Ovary (tissue), 7 donors: ENCODE measurements at regions not wholly inside any gene's neighbourhood (a gene's known extent, or its start where the extent isn't known, plus 50 kb on each side); places are given as distances from the start of the nearest gene placed in this dataset.
"Not testable (repeated sequence)": the region's sequence is repeated elsewhere in the genome, so short reads cannot be mapped to it uniquely, and the experiment has no call there.

Experiments used
- DNase-seq, 5 donors: peaks; one replicate each; pipeline ENCODE4 v3.0.0-alpha.2; 2019 to 2020
- H3K27ac ChIP-seq, 2 donors: fragments of 200-600 bp; one replicate each; pipeline versions ENCODE4 v1.5.1 to v1.8.0; 2019 to 2022
- H3K27me3 ChIP-seq: fragments of 200-600 bp; one replicate; pipeline ENCODE4 v1.8.0; 2022
- H3K36me3 ChIP-seq: fragments of 200-600 bp; sonication (generic); one replicate; pipeline ENCODE4 v1.5.1; 2019
- H3K4me1 ChIP-seq: one replicate; pipeline ENCODE4 v1.8.1; 2013; ENCODE audit warnings: mild to moderate bottlenecking, moderate library complexity; ENCODE audit not compliant: insufficient read depth
- H3K4me3 ChIP-seq: fragments of 200-600 bp; sonication (generic); one replicate; pipeline ENCODE4 v1.5.1; 2017
- H3K9me3 ChIP-seq, 2 donors: fragments of 200-600 bp in 1 of 2; sonication (generic) in 1 of 2; one replicate each; pipeline versions ENCODE4 v1.5.1 to v1.8.1; 2013 to 2019; ENCODE audit warnings: mild to moderate bottlenecking in 1 of 2, moderate library complexity in 1 of 2
- EP300 ChIP-seq: sonication (generic); formaldehyde crosslinking; IDR thresholded peaks from one replicate; pipeline ENCODE4 v1.6.1; 2017; ENCODE audit warnings: antibody characterized with exemption
- POLR2A ChIP-seq: fragments of 450-650 bp; IDR thresholded peaks from one replicate; pipeline ENCODE4 v1.6.1; 2017; ENCODE audit warnings: antibody characterized with exemption, mild to moderate bottlenecking, moderate library complexity
- WGBS, 3 donors: extraction: QIAGEN DNeasy Blood & Tissue Kit in 1 of 3; methylation state at CpG; one replicate each; pipeline versions ENCODE4 v1.1.5 to v1.1.7; 2013 to 2017; 5-methylcytosine and 5-hydroxymethylcytosine counted together
- intact Hi-C, 4 donors: fragments of 100-400 bp; cut with DNase I; formaldehyde crosslinking; loops; one replicate each; pipeline versions ENCODE4 v1.11.0 to v1.15.1; 2022 to 2023
- TF ChIP-seq, protein P1 (sequence below), 3 donors: fragments of 450-650 bp in 2 of 3; fragments of 200-600 bp in 1 of 3; IDR thresholded peaks; one replicate each; pipeline versions ENCODE4 v1.5.1 to v1.8.0; 2016 to 2022; ENCODE audit warnings: antibody characterized with exemption in 3 of 3, mild to moderate bottlenecking in 1 of 3
- donor health status: DM: no; HTN: no; CAD: no; lungs with moderate emphysema.
- donor health status: DM: no; HTN: no; CAD: no.
- donor health status: Bipolar disorder and iron deficiency.
- donor health status: DM: no; HTN: no; CAD: no.
- donor health status: DM: yes; HTN: yes; CAD: no.

GRCh38 chr1:125087691-125088090, 3902.9 kb downstream of the SRGAP2C start:
- 32 to 45% (median 44%) methylated on average over 38 to 41 of the region's 41 CpGs for WGBS, 3 donors
- Histone ChIP-seq H3K27me3 (no peaks in the 10 kb centered on the region), H3K4me1 (no peaks in the 10 kb centered on the region), H3K9me3 (peaks cover 0 to 3% of the 10 kb centered on the region in 2 donors), H3K27ac (no peak overlapping the region), H3K4me3 (no peak overlapping the region), H3K36me3 (no peaks in the 10 kb centered on the region)
- intact Hi-C loops, result no loop called here
- TF ChIP-seq, protein P1, sequence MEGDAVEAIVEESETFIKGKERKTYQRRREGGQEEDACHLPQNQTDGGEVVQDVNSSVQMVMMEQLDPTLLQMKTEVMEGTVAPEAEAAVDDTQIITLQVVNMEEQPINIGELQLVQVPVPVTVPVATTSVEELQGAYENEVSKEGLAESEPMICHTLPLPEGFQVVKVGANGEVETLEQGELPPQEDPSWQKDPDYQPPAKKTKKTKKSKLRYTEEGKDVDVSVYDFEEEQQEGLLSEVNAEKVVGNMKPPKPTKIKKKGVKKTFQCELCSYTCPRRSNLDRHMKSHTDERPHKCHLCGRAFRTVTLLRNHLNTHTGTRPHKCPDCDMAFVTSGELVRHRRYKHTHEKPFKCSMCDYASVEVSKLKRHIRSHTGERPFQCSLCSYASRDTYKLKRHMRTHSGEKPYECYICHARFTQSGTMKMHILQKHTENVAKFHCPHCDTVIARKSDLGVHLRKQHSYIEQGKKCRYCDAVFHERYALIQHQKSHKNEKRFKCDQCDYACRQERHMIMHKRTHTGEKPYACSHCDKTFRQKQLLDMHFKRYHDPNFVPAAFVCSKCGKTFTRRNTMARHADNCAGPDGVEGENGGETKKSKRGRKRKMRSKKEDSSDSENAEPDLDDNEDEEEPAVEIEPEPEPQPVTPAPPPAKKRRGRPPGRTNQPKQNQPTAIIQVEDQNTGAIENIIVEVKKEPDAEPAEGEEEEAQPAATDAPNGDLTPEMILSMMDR (IDR thresholded peaks at IDR 0.05), result no peak
- TF ChIP-seq POLR2A (no peak), EP300 (no peak)
- DNase-seq, result peak in 1 of 5 donors; percentile 4

DNA sequence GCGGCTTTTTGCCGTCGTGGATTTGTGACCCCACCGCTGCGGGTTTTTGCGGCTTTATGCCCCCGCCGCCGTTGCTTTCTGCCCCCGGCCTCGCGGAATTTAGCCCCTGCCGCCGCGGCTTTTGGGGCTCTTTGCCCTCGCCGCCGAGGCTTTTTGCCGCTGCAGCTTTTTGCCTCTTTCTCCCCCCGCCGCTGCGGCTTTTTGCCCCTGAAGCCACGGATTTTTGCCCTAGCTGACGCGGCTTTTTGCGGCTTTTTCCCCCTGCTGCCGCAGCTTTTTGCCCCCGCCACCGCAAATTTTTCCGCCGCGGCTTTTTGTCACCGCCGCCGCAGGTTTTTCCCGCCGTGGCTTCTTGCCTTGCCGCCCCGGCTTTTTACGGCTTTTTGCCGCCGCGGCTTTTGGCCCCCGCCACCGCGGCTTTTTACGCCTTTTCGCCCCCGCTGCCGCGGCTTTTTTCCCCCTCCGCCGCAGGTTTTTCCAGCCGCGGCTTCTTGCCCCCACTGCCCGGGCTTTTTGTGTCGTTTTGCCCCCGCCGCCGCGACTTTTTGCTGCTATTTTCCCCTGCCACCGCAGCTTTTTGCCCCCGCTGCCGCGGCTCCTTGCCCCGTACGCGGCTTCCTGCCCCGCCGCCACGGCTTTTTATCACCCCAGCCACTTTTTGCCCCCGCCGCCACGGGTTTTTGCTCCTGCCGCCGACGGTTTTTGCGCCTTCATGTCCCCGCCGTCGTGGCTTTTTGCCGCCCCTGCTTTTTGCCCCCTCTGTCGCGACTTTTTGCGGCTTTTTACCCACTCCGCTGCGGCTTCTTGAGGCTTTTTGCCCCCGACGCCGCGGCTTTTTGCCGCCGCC, 3933.6 kb downstream of the SRGAP2C start:
- TF ChIP-seq, protein P1 (IDR thresholded peaks at IDR 0.05), result no peak
- no peak for TF ChIP-seq POLR2A
- no peak for TF ChIP-seq EP300
- H3K9me3 ChIP-seq, result no peaks in the 10 kb centered on the region
- 55 to 63% (median 63%) methylated on average over 91 to 93 of the region's 93 CpGs for WGBS, 3 donors
- H3K4me3 ChIP-seq, result no peak overlapping the region
- H3K36me3 ChIP-seq, result no peaks in the 10 kb centered on the region
- no peaks in the 10 kb centered on the region for H3K27me3 ChIP-seq
- peak in 1 of 5 donors; percentile 21 for DNase-seq
- no peak overlapping the region for H3K27ac ChIP-seq
- intact Hi-C loops, result no loop called here
- H3K4me1 ChIP-seq, result no peaks in the 10 kb centered on the region

- WGBS, 3 donors, result 62 to 70% (median 62%) methylated on average over 50 to 53 of the region's 53 CpGs
- H3K9me3 ChIP-seq, result no peaks in the 10 kb centered on the region
- DNase-seq, result peak in 1 of 5 donors; percentile 13
- H3K4me1 ChIP-seq, result no peaks in the 10 kb centered on the region
- no peaks in the 10 kb centered on the region for H3K27me3 ChIP-seq
- no peak for TF ChIP-seq POLR2A
- TF ChIP-seq, protein P1 (IDR thresholded peaks at IDR 0.05), result no peak
- TF ChIP-seq EP300, result no peak
- no peak overlapping the region for H3K4me3 ChIP-seq
- H3K36me3 ChIP-seq, result no peaks in the 10 kb centered on the region
- intact Hi-C loops, result no loop called here
- H3K27ac ChIP-seq, result no peak overlapping the region
Measured at GRCh38 chr1:125119024-125119441, 3934.3 kb downstream of the SRGAP2C start.

GRCh38 chr1:125119566-125120205, 3934.9 kb downstream of the SRGAP2C start:
- intact Hi-C loops, H3K36me3 ChIP-seq, H3K27ac ChIP-seq, H3K4me1 ChIP-seq, H3K4me3 ChIP-seq, H3K9me3 ChIP-seq, H3K27me3 ChIP-seq: not testable (repeated sequence)
- DNase-seq, result peak in 1 of 5 donors; percentile 6
- 75 to 77% (median 76%) methylated on average over 30 of the region's 30 CpGs for WGBS, 3 donors

DNA sequence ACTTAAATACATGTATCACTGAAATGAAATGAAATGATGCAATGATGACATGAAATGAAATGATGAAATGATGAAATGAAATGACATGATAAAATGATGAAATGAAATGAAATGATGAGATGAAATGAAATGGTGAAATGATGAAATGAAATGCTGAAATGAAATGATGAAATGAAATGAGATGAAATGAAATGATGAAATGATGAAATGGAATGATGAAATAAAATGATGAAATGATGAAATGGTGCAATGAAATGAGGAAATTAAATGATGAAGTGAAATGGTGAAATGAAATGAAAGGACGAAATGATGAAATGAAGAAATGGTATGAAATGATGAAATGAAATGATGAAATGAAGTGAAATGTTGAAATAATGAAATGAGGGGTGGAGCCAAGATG, 3937.8 kb downstream of the SRGAP2C start:
- intact Hi-C loops, H3K9me3 ChIP-seq, H3K27ac ChIP-seq, H3K27me3 ChIP-seq, H3K4me3 ChIP-seq, H3K4me1 ChIP-seq, H3K36me3 ChIP-seq, DNase-seq: not testable (repeated sequence)
- 55 to 63% (median 60%) methylated on average over 1 of the region's 1 CpG for WGBS, 3 donors
